A549 (cell line): ENCODE measurements at regions not wholly inside any gene's neighbourhood (a gene's known extent, or its start where the extent isn't known, plus 50 kb on each side); places are given as distances from the start of the nearest gene placed in this dataset.
A peak's percentile ranks its signal among the peaks of the same experiment; 100 is the strongest.

Experiments used
- ATAC-seq, 2 experiments: fragments of 200-7000 bp in 1 of 2; fragments of >200 bp in 1 of 2; cut with Nextera tagmentation in 1 of 2; cut with Tn5 transposase in 1 of 2; 3 replicates each; pipeline versions ENCODE4 v1.8.0 to v1.9.1; 2018 to 2020; ENCODE audit warnings: mild to moderate bottlenecking in 1 of 2, moderate library complexity in 1 of 2
- CTCF ChIA-PET: fragments of 300-600 bp; sonication (Branson Sonifier 250); formaldehyde crosslinking; extraction: SDS; loops from one replicate; lab custom pipeline; 2021; ENCODE audit warnings: antibody characterized with exemption, inconsistent platforms; lab: Yijun Ruan, JAX
- POLR2A ChIA-PET: fragments of 350-600 bp; formaldehyde crosslinking; extraction: SDS; loops from one replicate; lab custom pipeline; 2021; ENCODE audit warnings: antibody characterized with exemption, inconsistent platforms; lab: Yijun Ruan, JAX
- DNase-seq, 2 experiments: peaks; one replicate each; pipeline versions ENCODE4 v3.0.0 to v3.0.0-alpha.2; 2011 to 2016; ENCODE audit warnings: low read depth in 1 of 2, low spot score in 1 of 2
- FAIRE-seq: peaks from 2 replicates; lab custom pipeline; 2011; peaks lifted over from hg19 to GRCh38; lab: Jason Lieb, UNC
- H3K27ac ChIP-seq, 2 experiments: fragments of >200 bp; sonication (Bioruptor Twin); formaldehyde crosslinking; 3 replicates each; pipeline ENCODE4 v1.5.1; 2016 to 2017
- H3K4me1 ChIP-seq: fragments of >200 bp; sonication (Bioruptor Twin); formaldehyde crosslinking; 3 replicates; pipeline ENCODE4 v1.6.1; 2016
- H3K4me2 ChIP-seq: fragments of >200 bp; sonication (Bioruptor Twin); formaldehyde crosslinking; 3 replicates; pipeline ENCODE4 v1.6.1; 2016
- H3K4me3 ChIP-seq: fragments of >200 bp; sonication (Bioruptor Twin); formaldehyde crosslinking; 3 replicates; pipeline ENCODE4 v1.5.1; 2016
- H3K9me3 ChIP-seq: fragments of >200 bp; sonication (Bioruptor Twin); formaldehyde crosslinking; 3 replicates; pipeline ENCODE4 v1.6.1; 2016
- BCL3 ChIP-seq: fragments of >200 bp; sonication (Bioruptor Twin); formaldehyde crosslinking; IDR thresholded peaks from 3 replicates; pipeline ENCODE4 v1.6.1; 2016
- CHD4 ChIP-seq: fragments of 200-600 bp; sonication (generic); IDR thresholded peaks from 2 replicates; pipeline ENCODE4 v1.6.1; 2016; ENCODE audit warnings: antibody characterized with exemption, mild to moderate bottlenecking, borderline replicate concordance
- E2F6 ChIP-seq: IDR thresholded peaks from 2 replicates; pipeline ENCODE4 v1.6.1; 2012; ENCODE audit warnings: low read depth, borderline replicate concordance
- EHF ChIP-seq: fragments of 250-450 bp; sonication (Bioruptor Pico); IDR thresholded peaks from 2 replicates; pipeline ENCODE4 v1.5.0; 2020; ENCODE audit warnings: mild to moderate bottlenecking
- ELK1 ChIP-seq: fragments of 150-350 bp; IDR thresholded peaks from 2 replicates; pipeline ENCODE4 v1.6.1; 2014; ENCODE audit warnings: low read depth, mild to moderate bottlenecking, low read length
- EP300 ChIP-seq, 2 experiments: fragments of >200 bp; sonication (Bioruptor Twin); formaldehyde crosslinking; IDR thresholded peaks; 2 replicates in 1 of 2; 3 replicates in 1 of 2; pipeline ENCODE4 v1.6.1; 2016 to 2017
- FOSB ChIP-seq: fragments of 250-450 bp; sonication (Bioruptor Pico); IDR thresholded peaks from 2 replicates; pipeline ENCODE4 v1.5.0; 2020; ENCODE audit warnings: mild to moderate bottlenecking, moderate library complexity
- GATA3 ChIP-seq: IDR thresholded peaks from 2 replicates; pipeline ENCODE4 v1.6.1; 2012; ENCODE audit warnings: borderline replicate concordance
- HDAC2 ChIP-seq: fragments of 200-600 bp; sonication (generic); IDR thresholded peaks from 2 replicates; pipeline ENCODE4 v1.6.1; 2016
- HES2 ChIP-seq: fragments of >200 bp; sonication (Bioruptor Twin); formaldehyde crosslinking; IDR thresholded peaks from 2 replicates; pipeline ENCODE4 v1.6.1; 2016
- HOXB13 ChIP-seq: fragments of 250-450 bp; sonication (Bioruptor Pico); IDR thresholded peaks from 2 replicates; pipeline ENCODE4 v1.5.0; 2020; ENCODE audit warnings: low read depth, mild to moderate bottlenecking, moderate library complexity
- JUNB ChIP-seq: fragments of >200 bp; sonication (Bioruptor Twin); formaldehyde crosslinking; IDR thresholded peaks from 2 replicates; pipeline ENCODE4 v1.6.1; 2016
- KDM1A ChIP-seq: fragments of 200-600 bp; sonication (generic); IDR thresholded peaks from 2 replicates; pipeline ENCODE4 v1.6.1; 2016; ENCODE audit warnings: low read depth, mild to moderate bottlenecking
- KDM5A ChIP-seq: fragments of 200-600 bp; sonication (generic); IDR thresholded peaks from 2 replicates; pipeline ENCODE4 v1.6.1; 2016; ENCODE audit warnings: antibody characterized with exemption, mild to moderate bottlenecking
- NPAS2 ChIP-seq: fragments of 250-450 bp; sonication (Bioruptor Pico); IDR thresholded peaks from 2 replicates; pipeline ENCODE4 v1.8.0; 2022; ENCODE audit warnings: mild to moderate bottlenecking, moderate library complexity, borderline replicate concordance
- RCOR1 ChIP-seq: fragments of 150-350 bp; IDR thresholded peaks from 2 replicates; pipeline ENCODE4 v1.6.1; 2014; ENCODE audit warnings: antibody characterized with exemption, low read length, low read depth
- REST ChIP-seq: fragments of 200-600 bp; sonication (generic); IDR thresholded peaks from 2 replicates; pipeline ENCODE4 v1.6.1; 2016; ENCODE audit warnings: antibody characterized with exemption, mild to moderate bottlenecking, moderate library complexity
- RFX5 ChIP-seq: fragments of 450-650 bp; IDR thresholded peaks from 2 replicates; pipeline ENCODE4 v1.7.1; 2014; ENCODE audit warnings: antibody characterized with exemption, mild to moderate bottlenecking, moderate library complexity
- SMC3 ChIP-seq: fragments of >200 bp; sonication (Bioruptor Twin); formaldehyde crosslinking; IDR thresholded peaks from 3 replicates; pipeline ENCODE4 v1.6.1; 2018; ENCODE audit warnings: inconsistent platforms
- ZFP36 ChIP-seq: fragments of 450-650 bp; IDR thresholded peaks from 2 replicates; pipeline ENCODE4 v1.6.1; 2014; ENCODE audit warnings: borderline replicate concordance; ENCODE audit not compliant: partially characterized antibody
- ZNF302 ChIP-seq: fragments of 250-450 bp; sonication (Bioruptor Pico); IDR thresholded peaks from 2 replicates; pipeline ENCODE4 v1.9.0; 2021; ENCODE audit warnings: inconsistent platforms, mild to moderate bottlenecking, moderate library complexity
- WGBS: methylation state at CpG from one replicate; pipeline ENCODE4 v1.1.6; 2017; ENCODE audit errors: missing lambda C conversion rate; 5-methylcytosine and 5-hydroxymethylcytosine counted together

GRCh38 chr10:3528271-3528670 is 256.7 kb downstream of the KLF6 start (continued):
- TF ChIP-seq REST (no peak), ZFP36 (no peak), FOSB (no peak), RFX5 (no peak), SMC3 (no peak), JUNB (no peak), NPAS2 (CRISPR knock-in tag) (no peak), EP300 (IDR thresholded peaks at IDR 0.05) (no peak), HDAC2 (no peak), HOXB13 (no peak)

- DNase-seq = no peak
- Histone ChIP-seq H3K27ac (peak overlapping the region in 1 of 2 experiments; percentile 22; a peak in 1 of 6 replicates), H3K9me3 (no peaks in the 10 kb centered on the region), H3K4me2 (no peak overlapping the region), H3K4me3 (no peak overlapping the region), H3K4me1 (peaks cover 26% of the 10 kb centered on the region)
- FAIRE-seq = no peak
- ChIA-PET POLR2A (no interaction called here), CTCF (no interaction called here)
- whole genome bisulfite sequencing = 85% methylated on average over 5 of the region's 5 CpGs
- TF ChIP-seq EHF (CRISPR knock-in tag) (no peak), CHD4 (no peak), ELK1 (no peak), ZNF302 (CRISPR knock-in tag) (no peak), SMC3 (no peak), BCL3 (no peak), HES2 (no peak), GATA3 (no peak)
- ATAC-seq = no peak
These were observed 257.1 kb downstream of the KLF6 start for GRCh38 chr10:3527869-3528268.

GRCh38 chr10:3526727-3527501 is 258.1 kb downstream of the KLF6 start:
- TF ChIP-seq E2F6 = no peak
- no peak for TF ChIP-seq SMC3
- TF ChIP-seq KDM1A = no peak
- TF ChIP-seq HDAC2 = no peak
- TF ChIP-seq KDM5A = no peak
- TF ChIP-seq RCOR1 = no peak
- Histone ChIP-seq H3K4me1 (peaks cover 21% of the 10 kb centered on the region), H3K9me3 (no peaks in the 10 kb centered on the region), H3K27ac (peak overlapping the region in 1 of 2 experiments; percentile 80; a peak in 4 of 6 replicates), H3K4me3 (no peak overlapping the region), H3K4me2 (no peak overlapping the region)
- FAIRE-seq (no peak), DNase-seq (no peak), ATAC-seq (no peak)
- ChIA-PET POLR2A (no interaction called here), CTCF (interaction anchor here (1.0 kb wide), 2 partner anchors 7 to 59 kb away, joined by 3 to 4 read pairs; no protein-coding TSS in a partner anchor)
- 87% methylated on average over 6 of the region's 6 CpGs for WGBS
